Suprapubic skin (tissue), 4 donors: ENCODE measurements at regions not wholly inside any gene's neighbourhood (a gene's known extent, or its start where the extent isn't known, plus 50 kb on each side); places are given as distances from the start of the nearest gene placed in this dataset.

Experiments
- DNase-seq, 2 donors: peaks; one replicate each; pipeline ENCODE4 v3.0.0-alpha.2; 2019; ENCODE audit warnings: low spot score in 2 of 2
- H3K27ac ChIP-seq: fragments of 200-600 bp; sonication (generic); one replicate; pipeline ENCODE4 v1.5.1; 2019
- H3K27me3 ChIP-seq: fragments of 200-600 bp; sonication (generic); one replicate; pipeline ENCODE4 v1.5.1; 2019
- H3K36me3 ChIP-seq: fragments of 200-600 bp; sonication (generic); one replicate; pipeline ENCODE4 v1.5.1; 2019
- H3K4me1 ChIP-seq: fragments of 200-600 bp; sonication (generic); one replicate; pipeline ENCODE4 v1.5.1; 2019
- H3K4me3 ChIP-seq: fragments of 200-600 bp; sonication (generic); one replicate; pipeline ENCODE4 v1.5.1; 2019; ENCODE audit warnings: mild to moderate bottlenecking
- H3K9me3 ChIP-seq: fragments of 200-600 bp; sonication (generic); one replicate; pipeline ENCODE4 v1.5.1; 2019
- CTCF ChIP-seq, 2 donors: fragments of 200-600 bp in 1 of 2; fragments of 450-650 bp in 1 of 2; sonication (generic) in 1 of 2; IDR thresholded peaks; one replicate each; pipeline ENCODE4 v1.5.1; 2016 to 2019; ENCODE audit warnings: antibody characterized with exemption in 2 of 2, mild to moderate bottlenecking in 1 of 2, moderate library complexity in 1 of 2
- EP300 ChIP-seq: sonication (generic); formaldehyde crosslinking; IDR thresholded peaks from one replicate; pipeline ENCODE4 v1.6.1; 2017; ENCODE audit warnings: antibody characterized with exemption
- POLR2A ChIP-seq, 2 donors: fragments of 450-650 bp; IDR thresholded peaks; one replicate each; pipeline ENCODE4 v1.6.1; 2017; ENCODE audit warnings: antibody characterized with exemption in 2 of 2, mild to moderate bottlenecking in 2 of 2, moderate library complexity in 2 of 2
- POLR2AphosphoS5 ChIP-seq, 3 donors: sonication (generic); formaldehyde crosslinking; IDR thresholded peaks; one replicate each; pipeline ENCODE4 v1.6.1; 2017; ENCODE audit warnings: antibody characterized with exemption in 3 of 3
- WGBS: methylation state at CpG from one replicate; pipeline ENCODE4 v1.1.5; 2018; 5-methylcytosine and 5-hydroxymethylcytosine counted together

GRCh38 chr6:1110941-1111349, 201.0 kb upstream of the FOXQ1 start:
- DNase-seq, result no peak
- Histone ChIP-seq H3K9me3 (no peaks in the 10 kb centered on the region), H3K4me3 (no peak overlapping the region), H3K36me3 (no peaks in the 10 kb centered on the region), H3K27me3 (no peaks in the 10 kb centered on the region), H3K27ac (peak overlapping the region; percentile 39), H3K4me1 (peaks cover 5% of the 10 kb centered on the region)
- no peak for TF ChIP-seq POLR2A (IDR thresholded peaks at IDR 0.05)
- no peak for TF ChIP-seq EP300
- no peak for TF ChIP-seq POLR2AphosphoS5 (IDR thresholded peaks at IDR 0.05)
- TF ChIP-seq CTCF (IDR thresholded peaks at IDR 0.05), result no peak
- 43% methylated on average over 12 of the region's 12 CpGs for WGBS

- TF ChIP-seq EP300 (no peak), POLR2A (IDR thresholded peaks at IDR 0.05) (no peak), POLR2AphosphoS5 (IDR thresholded peaks at IDR 0.05) (no peak), CTCF (IDR thresholded peaks at IDR 0.05) (no peak)
- WGBS, result 52% methylated on average over 2 of the region's 2 CpGs
- H3K4me1 ChIP-seq, result peaks cover 12% of the 10 kb centered on the region
- no peaks in the 10 kb centered on the region for H3K27me3 ChIP-seq
- no peak overlapping the region for H3K4me3 ChIP-seq
- no peaks in the 10 kb centered on the region for H3K36me3 ChIP-seq
- no peak for DNase-seq
- no peaks in the 10 kb centered on the region for H3K9me3 ChIP-seq
- peak overlapping the region; percentile 39 for H3K27ac ChIP-seq
These were observed 201.7 kb upstream of the FOXQ1 start for GRCh38 chr6:1110164-1110563.

- Histone ChIP-seq H3K27ac (no peak overlapping the region), H3K4me3 (no peak overlapping the region), H3K9me3 (no peaks in the 10 kb centered on the region), H3K36me3 (no peaks in the 10 kb centered on the region), H3K27me3 (no peaks in the 10 kb centered on the region), H3K4me1 (peaks cover 21% of the 10 kb centered on the region)
- TF ChIP-seq POLR2AphosphoS5 (IDR thresholded peaks at IDR 0.05) (no peak), EP300 (no peak), POLR2A (IDR thresholded peaks at IDR 0.05) (no peak), CTCF (IDR thresholded peaks at IDR 0.05) (no peak)
- 97% methylated on average over 2 of the region's 2 CpGs for WGBS
- no peak for DNase-seq
These were observed 202.8 kb upstream of the FOXQ1 start for GRCh38 chr6:1109134-1109533.

DNA sequence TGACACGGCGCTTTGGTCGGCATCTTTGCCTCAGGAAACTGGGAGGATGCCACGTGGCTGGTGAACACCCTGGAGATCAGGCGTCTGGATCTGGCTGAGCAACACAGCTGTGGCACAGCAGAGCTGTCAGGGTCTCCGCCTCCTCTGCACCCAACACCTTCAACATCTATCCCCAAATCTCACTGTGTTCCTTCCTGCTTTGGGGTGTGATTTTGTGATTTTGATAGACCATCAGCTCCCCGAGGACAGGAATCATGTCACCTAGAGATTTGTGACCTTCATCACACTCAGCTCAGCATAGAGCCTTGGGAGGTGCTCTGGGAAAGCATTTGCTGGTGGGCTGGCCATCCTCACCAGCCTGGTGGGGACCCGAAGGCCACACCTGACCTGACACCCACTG, 203.7 kb upstream of the FOXQ1 start:
- Histone ChIP-seq H3K9me3 (no peaks in the 10 kb centered on the region), H3K4me3 (no peak overlapping the region), H3K4me1 (peaks cover 30% of the 10 kb centered on the region), H3K36me3 (no peaks in the 10 kb centered on the region), H3K27me3 (no peaks in the 10 kb centered on the region), H3K27ac (no peak overlapping the region)
- no peak for TF ChIP-seq POLR2A (IDR thresholded peaks at IDR 0.05)
- no peak for TF ChIP-seq EP300
- TF ChIP-seq CTCF (IDR thresholded peaks at IDR 0.05), result no peak
- TF ChIP-seq POLR2AphosphoS5 (IDR thresholded peaks at IDR 0.05), result no peak
- 71% methylated on average over 4 of the region's 8 CpGs for WGBS
- no peak for DNase-seq

DNA sequence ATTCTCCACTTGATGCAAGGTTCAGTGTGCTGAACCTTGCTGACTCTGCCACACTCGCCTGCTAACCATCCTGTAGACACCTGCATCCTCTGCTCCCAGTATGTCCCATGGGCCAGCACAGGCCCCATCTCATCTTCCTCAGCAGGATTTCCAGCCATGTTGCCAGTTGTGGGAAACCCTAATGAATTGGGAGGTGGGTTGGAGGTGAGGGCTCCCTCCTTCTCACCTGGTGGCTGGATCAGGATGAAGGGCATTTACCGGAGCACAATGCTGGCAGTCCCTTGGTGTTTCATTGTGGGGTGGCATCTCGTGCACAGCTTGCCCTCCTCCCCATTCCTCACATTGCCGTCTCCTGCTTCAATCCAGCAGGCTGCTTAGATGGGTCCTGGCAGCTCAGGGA, 204.3 kb upstream of the FOXQ1 start:
- no peaks in the 10 kb centered on the region for H3K27me3 ChIP-seq
- TF ChIP-seq POLR2A (IDR thresholded peaks at IDR 0.05) (no peak), EP300 (no peak), CTCF (IDR thresholded peaks at IDR 0.05) (no peak), POLR2AphosphoS5 (IDR thresholded peaks at IDR 0.05) (no peak)
- no peak for DNase-seq
- no peaks in the 10 kb centered on the region for H3K36me3 ChIP-seq
- peaks cover 30% of the 10 kb centered on the region for H3K4me1 ChIP-seq
- 99% methylated on average over 4 of the region's 4 CpGs for WGBS
- H3K4me3 ChIP-seq, result no peak overlapping the region
- no peaks in the 10 kb centered on the region for H3K9me3 ChIP-seq
- no peak overlapping the region for H3K27ac ChIP-seq
